H1 (cell line): ENCODE measurements at regions not wholly inside any gene's neighbourhood (a gene's known extent, or its start where the extent isn't known, plus 50 kb on each side); places are given as distances from the start of the nearest gene placed in this dataset.

Experiments
- CEBPB ChIP-seq: IDR thresholded peaks from 2 replicates; pipeline ENCODE4 v1.6.1; 2012; ENCODE audit warnings: low read depth, low read length
- CREB1 ChIP-seq: IDR thresholded peaks from 2 replicates; pipeline ENCODE4 v1.6.1; 2012; ENCODE audit warnings: inconsistent platforms
- CTCF ChIP-seq, 3 experiments: IDR thresholded peaks; 1 replicate in 2 of 3; 2 replicates in 1 of 3; pipeline versions ENCODE4 v1.5.1 to v1.6.1; 2011; ENCODE audit warnings: low read length in 3 of 3, mild to moderate bottlenecking in 3 of 3, inconsistent platforms in 2 of 3, low read depth in 1 of 3, moderate library complexity in 1 of 3; ENCODE audit not compliant: insufficient read depth in 1 of 3; ENCODE audit errors: control extremely low read depth in 1 of 3
- EP300 ChIP-seq, 2 experiments: IDR thresholded peaks; 1 replicate in 1 of 2; 2 replicates in 1 of 2; pipeline ENCODE4 v1.6.1; 2011 to 2012; ENCODE audit warnings: low read depth in 2 of 2, low read length in 2 of 2, mild to moderate bottlenecking in 2 of 2, borderline replicate concordance in 1 of 2, inconsistent platforms in 1 of 2, moderate library complexity in 1 of 2
- EZH2 ChIP-seq: fragments of 200-600 bp; sonication (generic); IDR thresholded peaks from 2 replicates; pipeline ENCODE4 v1.7.1; 2012; ENCODE audit warnings: low read depth, mild to moderate bottlenecking, moderate library complexity, low read length, inconsistent platforms; ENCODE audit not compliant: severe bottlenecking
- POLR2AphosphoS5 ChIP-seq: IDR thresholded peaks from 2 replicates; pipeline ENCODE4 v1.6.1; 2011; ENCODE audit warnings: low read depth, low read length
- RAD21 ChIP-seq, 2 experiments: IDR thresholded peaks in 1 of 2; conservative IDR thresholded peaks in 1 of 2; 2 replicates each; pipeline ENCODE4 v1.6.1; 2011; ENCODE audit warnings: low read depth in 2 of 2, low read length in 2 of 2, improper control_type of control experiment in 1 of 2, inconsistent platforms in 1 of 2, mild to moderate bottlenecking in 1 of 2, moderate library complexity in 1 of 2
- SIX5 ChIP-seq: IDR thresholded peaks from 2 replicates; pipeline ENCODE4 v1.6.1; 2011; ENCODE audit warnings: mild to moderate bottlenecking, low read depth, low read length
- SRF ChIP-seq: IDR thresholded peaks from 2 replicates; pipeline ENCODE4 v1.6.1; 2011; ENCODE audit warnings: mild to moderate bottlenecking, low read depth, low read length, moderate library complexity
- TCF12 ChIP-seq: IDR thresholded peaks from 2 replicates; pipeline ENCODE4 v1.6.1; 2011; ENCODE audit warnings: low read depth, mild to moderate bottlenecking, low read length

GRCh38 chr14:35944847-35945246 lies 118.7 kb downstream of the BRMS1L start:
- TF ChIP-seq CTCF (IDR thresholded peaks at IDR 0.05; ENCODE audit: control extremely low read depth in 1 of 3, insufficient read depth in 1 of 3, low read depth in 1 of 3, low read length in 3 of 3) (peak; percentile 67 to 78 (median 75)), EZH2 (no peak), POLR2AphosphoS5 (no peak), RAD21 (IDR thresholded peaks at IDR 0.05 in 1 of 2, conservative IDR thresholded peaks at IDR 0.05 in 1 of 2; ENCODE audit: low read depth in 2 of 2, low read length in 2 of 2) (peak; percentile 47 to 61), TCF12 (no peak), CEBPB (no peak), SRF (no peak), CREB1 (no peak), EP300 (IDR thresholded peaks at IDR 0.05; ENCODE audit: borderline replicate concordance in 1 of 2, low read depth in 2 of 2, low read length in 2 of 2) (no peak), SIX5 (no peak)
